HL-60 (cell line): ENCODE measurements at regions not wholly inside any gene's neighbourhood (a gene's known extent, or its start where the extent isn't known, plus 50 kb on each side); places are given as distances from the start of the nearest gene placed in this dataset.

Experiments used
- CTCF ChIP-seq: IDR thresholded peaks from one replicate; pipeline ENCODE4 v1.5.1; 2011; ENCODE audit warnings: low read length, control low read depth, inconsistent platforms; ENCODE audit not compliant: insufficient read depth
- GABPA ChIP-seq: IDR thresholded peaks from 2 replicates; pipeline ENCODE4 v1.6.1; 2012; ENCODE audit warnings: low read depth
- POLR2AphosphoS5 ChIP-seq: IDR thresholded peaks from 2 replicates; pipeline ENCODE4 v1.6.1; 2012; ENCODE audit warnings: low read depth
- REST ChIP-seq: IDR thresholded peaks from 2 replicates; pipeline ENCODE4 v1.6.1; 2012; ENCODE audit warnings: low read depth; ENCODE audit not compliant: insufficient replicate concordance

GRCh38 chr10:131779661-131780394 is 121.0 kb upstream of the PPP2R2D start:
- no peak for TF ChIP-seq CTCF
- no peak for TF ChIP-seq POLR2AphosphoS5
- TF ChIP-seq REST: no peak
- TF ChIP-seq GABPA: no peak
